Activated naive CD8-positive, alpha-beta T cell treated with anti-CD3 and anti-CD28 coated beads, Interleukin-2, amount 50 U/mL, for 24 hours (primary cell): ENCODE measurements at regions not wholly inside any gene's neighbourhood (a gene's known extent, or its start where the extent isn't known, plus 50 kb on each side); places are given as distances from the start of the nearest gene placed in this dataset.

Source experiments
- ATAC-seq: fragments of 150-1000 bp; cut with Tn5 transposase; one replicate; pipeline ENCODE4 v1.10.0; 2021
- DNase-seq: peaks from one replicate; pipeline ENCODE4 v3.0.0; 2021
- H3K27ac Mint-ChIP-seq: one replicate; pipeline ENCODE4 v1.8.0; 2021; ENCODE audit warnings: mild to moderate bottlenecking, mixed read lengths
- H3K27me3 Mint-ChIP-seq: one replicate; pipeline ENCODE4 v1.8.0; 2021; ENCODE audit warnings: mixed read lengths
- H3K36me3 Mint-ChIP-seq: one replicate; pipeline ENCODE4 v1.8.0; 2021; ENCODE audit warnings: low read depth, mixed read lengths
- H3K4me1 Mint-ChIP-seq: one replicate; pipeline ENCODE4 v1.8.0; 2021; ENCODE audit warnings: mixed read lengths
- H3K4me3 Mint-ChIP-seq: one replicate; pipeline ENCODE4 v1.8.0; 2021; ENCODE audit warnings: mild to moderate bottlenecking, moderate library complexity, mixed read lengths
- H3K9me3 Mint-ChIP-seq: one replicate; pipeline ENCODE4 v1.8.0; 2021; ENCODE audit warnings: mixed read lengths

DNA sequence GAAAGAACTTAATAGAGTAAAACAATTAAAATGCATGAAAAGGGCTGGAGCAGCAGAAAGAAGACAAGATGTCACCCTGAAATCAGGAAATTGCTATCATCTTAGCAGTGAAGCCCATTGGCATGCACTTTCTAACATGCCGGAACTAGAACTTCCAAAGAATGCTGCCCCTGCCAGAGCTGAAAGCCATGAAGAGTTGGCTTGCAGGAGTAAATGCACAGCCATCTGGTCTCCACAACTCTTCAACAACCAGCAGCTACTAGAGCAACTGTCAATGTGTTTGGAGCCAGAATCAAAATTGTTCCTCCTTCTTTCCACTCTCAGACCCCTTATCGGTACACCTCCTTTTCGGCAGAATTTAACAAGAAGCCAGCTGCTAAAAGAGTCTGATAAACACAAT lies 414.1 kb downstream of the KCNH5 start:
- Mint-ChIP-seq H3K9me3 (peaks cover 3% of the 10 kb centered on the region), H3K27me3 (no peaks in the 10 kb centered on the region), H3K27ac (no peak overlapping the region), H3K36me3 (no peaks in the 10 kb centered on the region), H3K4me3 (no peak overlapping the region), H3K4me1 (no peaks in the 10 kb centered on the region)
- no peak for DNase-seq
- no peak for ATAC-seq

DNA sequence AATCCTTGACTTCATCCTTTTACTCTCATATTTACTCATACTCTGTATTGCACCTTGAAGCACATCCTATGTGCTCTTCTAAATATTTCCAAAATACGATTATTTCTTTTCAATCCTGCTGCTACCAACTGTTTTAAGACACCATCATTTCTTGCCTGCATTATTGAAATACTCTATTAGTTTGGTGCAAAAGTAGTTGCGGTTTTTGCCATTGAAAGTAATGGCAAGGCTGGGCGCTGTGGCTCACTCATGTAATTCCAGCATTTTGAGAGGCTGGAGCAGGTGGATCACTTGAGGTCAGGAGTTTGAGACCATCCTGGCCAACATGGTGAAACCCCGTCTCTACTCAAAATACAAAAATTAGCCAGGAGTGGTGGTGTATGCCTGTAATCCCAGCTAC lies 412.5 kb downstream of the KCNH5 start:
- ATAC-seq, result no peak
- Mint-ChIP-seq H3K36me3 (no peaks in the 10 kb centered on the region), H3K4me3 (no peak overlapping the region), H3K27me3 (no peaks in the 10 kb centered on the region), H3K27ac (no peak overlapping the region), H3K4me1 (no peaks in the 10 kb centered on the region), H3K9me3 (peaks cover 2% of the 10 kb centered on the region)
- DNase-seq, result no peak

DNA sequence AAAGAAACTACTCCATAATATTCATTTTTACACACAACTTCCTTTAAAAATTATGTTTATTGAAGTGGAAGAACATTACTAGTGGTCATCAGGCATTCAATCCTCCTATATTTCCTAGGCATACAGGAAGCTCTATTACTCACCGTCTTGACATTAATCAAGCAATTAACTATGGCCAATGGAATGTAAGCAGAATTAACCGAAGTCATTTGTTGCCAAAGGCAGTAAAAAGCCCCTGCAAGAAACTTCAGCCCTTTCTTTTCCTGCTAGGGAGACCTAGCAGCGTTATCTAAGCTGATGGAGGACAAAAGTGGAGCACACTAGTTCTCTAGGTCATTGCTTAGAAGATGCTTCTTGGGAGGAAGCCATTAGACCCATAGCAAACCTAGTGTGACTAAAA lies 399.6 kb downstream of the KCNH5 start:
- Mint-ChIP-seq H3K27ac (no peak overlapping the region), H3K4me3 (no peak overlapping the region), H3K9me3 (peaks cover 6% of the 10 kb centered on the region), H3K4me1 (no peaks in the 10 kb centered on the region), H3K36me3 (no peaks in the 10 kb centered on the region), H3K27me3 (no peaks in the 10 kb centered on the region)
- ATAC-seq, result no peak
- DNase-seq, result no peak
